ENCODE measurements at regions not wholly inside any gene's neighbourhood (a gene's known extent, or its start where the extent isn't known, plus 50 kb on each side); places are given as distances from the start of the nearest gene placed in this dataset.
"Not testable (repeated sequence)": the region's sequence is repeated elsewhere in the genome, so short reads cannot be mapped to it uniquely, and the experiment has no call there.

DNA sequence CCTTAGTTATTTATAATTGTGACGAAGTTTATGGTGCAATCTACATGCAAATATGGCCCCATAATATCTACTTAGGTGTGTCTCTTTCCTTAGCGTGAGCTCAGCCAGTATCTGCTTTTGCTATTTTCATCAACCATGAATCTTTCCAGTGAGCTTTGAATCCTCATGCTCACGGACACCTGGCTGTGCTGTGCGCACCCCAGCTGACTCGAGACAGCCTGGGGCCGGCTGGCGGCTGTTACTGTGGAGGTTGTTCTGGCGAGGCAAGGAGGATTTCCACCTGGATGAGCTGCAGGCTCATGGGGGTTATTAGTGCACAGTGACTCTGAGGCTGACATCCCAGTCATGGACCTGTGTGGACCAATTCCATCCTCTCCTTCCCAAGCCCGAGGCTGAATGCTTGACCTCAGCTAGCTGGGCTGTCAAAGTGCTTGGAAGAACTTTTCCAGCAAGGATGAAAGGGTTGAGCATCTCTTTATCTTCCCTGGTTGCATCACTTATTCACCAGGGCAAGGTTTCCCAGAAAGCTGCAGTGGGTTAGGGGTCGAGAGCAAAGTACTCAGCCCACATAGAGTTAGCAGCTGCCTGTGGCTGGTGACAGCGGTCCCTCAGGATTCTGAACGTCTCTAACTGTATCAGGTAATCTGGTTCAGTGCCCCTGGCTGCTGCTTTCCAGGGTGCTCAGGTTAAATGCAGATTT is 141.7 kb downstream of the ARL4C start:
- intact Hi-C loops (cut with micrococcal nuclease; ENCODE audit: unreplicated experiment) = loop anchor here (1.0 to 2.0 kb wide), 3 partner anchors 63 to 128 kb away; no protein-coding TSS in a partner anchor
- Histone ChIP-seq H3K4me1 (ENCODE audit: insufficient read depth, low read length, poor library complexity, severe bottlenecking) (peaks cover 42% of the 10 kb centered on the region), H3K79me2 (ENCODE audit: insufficient read depth, low read depth, low read length) (no peaks in the 10 kb centered on the region), H3K27ac (ENCODE audit: low read depth, low read length, poor library complexity, severe bottlenecking) (peak overlapping the region; percentile 73), H4K20me1 (ENCODE audit: insufficient read depth, low read length) (no peaks in the 10 kb centered on the region), H3K9me3 (ENCODE audit: low read length) (peaks cover 19% of the 10 kb centered on the region; the same call in 1 of the 2 replicates), H2AFZ (ENCODE audit: low read length) (peak overlapping the region; percentile 56; the same call in 1 of the 2 replicates), H3K9me2 (ENCODE audit: insufficient read depth, low read length) (no peaks in the 10 kb centered on the region), H3K4me2 (ENCODE audit: low read length) (peak overlapping the region; percentile 74), H3K36me3 (ENCODE audit: insufficient read depth, low read length) (peaks cover 8% of the 10 kb centered on the region; the same call in 1 of the 2 replicates), H3K4me3 (ENCODE audit: low read depth, low read length, poor library complexity, severe bottlenecking) (peak overlapping the region; percentile 39)
- peak; percentile 92 for DNase-seq (ENCODE audit: low spot score)
- BruUV-seq (replicated peaks) = TSS peak; percentile 81
- ChIA-PET CTCF (ENCODE audit: unreplicated experiment) (interaction anchor here (1.3 kb wide), 1 partner anchor 20 kb away, joined by 3 read pairs; no protein-coding TSS in a partner anchor), POLR2A (interaction anchor here (0.5 to 4.3 kb wide), 12 partner anchors 7 to 71 kb away, joined by 3 to 17 read pairs (median 3); no protein-coding TSS in a partner anchor)
- no peak for TF ChIP-seq EZH2phosphoT487 (IDR thresholded peaks at IDR 0.05; ENCODE audit: borderline replicate concordance, low read depth, low read length)
- TF ChIP-seq, protein P1, sequence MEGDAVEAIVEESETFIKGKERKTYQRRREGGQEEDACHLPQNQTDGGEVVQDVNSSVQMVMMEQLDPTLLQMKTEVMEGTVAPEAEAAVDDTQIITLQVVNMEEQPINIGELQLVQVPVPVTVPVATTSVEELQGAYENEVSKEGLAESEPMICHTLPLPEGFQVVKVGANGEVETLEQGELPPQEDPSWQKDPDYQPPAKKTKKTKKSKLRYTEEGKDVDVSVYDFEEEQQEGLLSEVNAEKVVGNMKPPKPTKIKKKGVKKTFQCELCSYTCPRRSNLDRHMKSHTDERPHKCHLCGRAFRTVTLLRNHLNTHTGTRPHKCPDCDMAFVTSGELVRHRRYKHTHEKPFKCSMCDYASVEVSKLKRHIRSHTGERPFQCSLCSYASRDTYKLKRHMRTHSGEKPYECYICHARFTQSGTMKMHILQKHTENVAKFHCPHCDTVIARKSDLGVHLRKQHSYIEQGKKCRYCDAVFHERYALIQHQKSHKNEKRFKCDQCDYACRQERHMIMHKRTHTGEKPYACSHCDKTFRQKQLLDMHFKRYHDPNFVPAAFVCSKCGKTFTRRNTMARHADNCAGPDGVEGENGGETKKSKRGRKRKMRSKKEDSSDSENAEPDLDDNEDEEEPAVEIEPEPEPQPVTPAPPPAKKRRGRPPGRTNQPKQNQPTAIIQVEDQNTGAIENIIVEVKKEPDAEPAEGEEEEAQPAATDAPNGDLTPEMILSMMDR (conservative IDR thresholded peaks at IDR 0.05; ENCODE audit: low read length) = no peak; the same call in 1 of the 2 replicates

DNA sequence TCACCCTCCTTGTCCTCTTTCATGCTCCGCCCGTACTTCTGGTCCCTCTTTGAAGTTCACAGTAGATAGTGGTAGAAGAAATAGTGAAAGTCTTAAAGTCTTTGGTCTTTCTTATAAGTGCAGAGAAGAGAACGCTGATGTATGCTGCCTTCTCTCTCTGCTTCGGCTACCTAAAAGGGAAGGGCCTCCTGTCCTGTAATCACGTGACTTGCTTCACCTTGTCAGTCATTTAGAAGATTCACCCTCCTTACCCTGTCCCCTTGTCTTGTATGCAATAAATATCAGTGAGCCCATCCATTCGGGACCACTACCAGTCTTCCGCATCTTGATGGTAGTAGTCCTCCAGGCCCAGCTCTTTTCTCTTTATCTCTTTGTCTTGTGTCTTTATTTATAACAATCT is 144.6 kb downstream of the ARL4C start:
- no peak overlapping the region for H2AFZ ChIP-seq (ENCODE audit: low read length)
- no peak for DNase-seq (ENCODE audit: low spot score)
- TF ChIP-seq, protein P1 (conservative IDR thresholded peaks at IDR 0.05; ENCODE audit: low read length) = no peak
- no peak for TF ChIP-seq EZH2phosphoT487 (IDR thresholded peaks at IDR 0.05; ENCODE audit: borderline replicate concordance, low read depth, low read length)
- peaks cover 8% of the 10 kb centered on the region; the same call in 1 of the 2 replicates for H3K36me3 ChIP-seq (ENCODE audit: insufficient read depth, low read length)
- H3K4me3 ChIP-seq (ENCODE audit: low read depth, low read length, poor library complexity, severe bottlenecking) = no peak overlapping the region
- H3K27ac ChIP-seq (ENCODE audit: low read depth, low read length, poor library complexity, severe bottlenecking) = no peak overlapping the region
- peaks cover 15% of the 10 kb centered on the region; the same call in 1 of the 2 replicates for H3K9me3 ChIP-seq (ENCODE audit: low read length)
- no peaks in the 10 kb centered on the region for H3K79me2 ChIP-seq (ENCODE audit: insufficient read depth, low read depth, low read length)
- CTCF ChIA-PET (ENCODE audit: unreplicated experiment) = no interaction called here
- no peak overlapping the region for H3K4me2 ChIP-seq (ENCODE audit: low read length)
- intact Hi-C loops (cut with micrococcal nuclease; ENCODE audit: unreplicated experiment) = no loop called here
- POLR2A ChIA-PET = no interaction called here
- no TSS peak for BruUV-seq (replicated peaks)
- H4K20me1 ChIP-seq (ENCODE audit: insufficient read depth, low read length) = no peaks in the 10 kb centered on the region
- no peaks in the 10 kb centered on the region for H3K9me2 ChIP-seq (ENCODE audit: insufficient read depth, low read length)
- H3K4me1 ChIP-seq (ENCODE audit: insufficient read depth, low read length, poor library complexity, severe bottlenecking) = peaks cover 53% of the 10 kb centered on the region

- H3K79me2 ChIP-seq (ENCODE audit: insufficient read depth, low read depth, low read length); DNase-seq (ENCODE audit: low spot score); BruUV-seq (replicated peaks); CTCF ChIA-PET (ENCODE audit: unreplicated experiment); H3K36me3 ChIP-seq (ENCODE audit: insufficient read depth, low read length); H2AFZ ChIP-seq (ENCODE audit: low read length); intact Hi-C loops (cut with micrococcal nuclease; ENCODE audit: unreplicated experiment); H3K9me2 ChIP-seq (ENCODE audit: insufficient read depth, low read length); H3K27ac ChIP-seq (ENCODE audit: low read depth, low read length, poor library complexity, severe bottlenecking); H4K20me1 ChIP-seq (ENCODE audit: insufficient read depth, low read length); H3K4me2 ChIP-seq (ENCODE audit: low read length); H3K4me3 ChIP-seq (ENCODE audit: low read depth, low read length, poor library complexity, severe bottlenecking); POLR2A ChIA-PET: not testable (repeated sequence)
- Histone ChIP-seq H3K9me3 (ENCODE audit: low read length) (peaks cover 15% of the 10 kb centered on the region; the same call in 1 of the 2 replicates), H3K4me1 (ENCODE audit: insufficient read depth, low read length, poor library complexity, severe bottlenecking) (peaks cover 49% of the 10 kb centered on the region)
Measured at GRCh38 chr2:234351866-234352265, 145.0 kb downstream of the ARL4C start.
